HG02970 (cell line): ENCODE measurements at regions not wholly inside any gene's neighbourhood (a gene's known extent, or its start where the extent isn't known, plus 50 kb on each side); places are given as distances from the start of the nearest gene placed in this dataset.
"Not testable (repeated sequence)": the region's sequence is repeated elsewhere in the genome, so short reads cannot be mapped to it uniquely, and the experiment has no call there.

Experiments
- ATAC-seq: cut with Tn5 transposase; IDR thresholded peaks from one replicate; pipeline ENCODE4 v1.9.1; 2021; ENCODE audit warnings: mild to moderate bottlenecking, moderate library complexity, moderate number of reproducible peaks; ENCODE audit not compliant: unreplicated experiment, low FRiP score

DNA sequence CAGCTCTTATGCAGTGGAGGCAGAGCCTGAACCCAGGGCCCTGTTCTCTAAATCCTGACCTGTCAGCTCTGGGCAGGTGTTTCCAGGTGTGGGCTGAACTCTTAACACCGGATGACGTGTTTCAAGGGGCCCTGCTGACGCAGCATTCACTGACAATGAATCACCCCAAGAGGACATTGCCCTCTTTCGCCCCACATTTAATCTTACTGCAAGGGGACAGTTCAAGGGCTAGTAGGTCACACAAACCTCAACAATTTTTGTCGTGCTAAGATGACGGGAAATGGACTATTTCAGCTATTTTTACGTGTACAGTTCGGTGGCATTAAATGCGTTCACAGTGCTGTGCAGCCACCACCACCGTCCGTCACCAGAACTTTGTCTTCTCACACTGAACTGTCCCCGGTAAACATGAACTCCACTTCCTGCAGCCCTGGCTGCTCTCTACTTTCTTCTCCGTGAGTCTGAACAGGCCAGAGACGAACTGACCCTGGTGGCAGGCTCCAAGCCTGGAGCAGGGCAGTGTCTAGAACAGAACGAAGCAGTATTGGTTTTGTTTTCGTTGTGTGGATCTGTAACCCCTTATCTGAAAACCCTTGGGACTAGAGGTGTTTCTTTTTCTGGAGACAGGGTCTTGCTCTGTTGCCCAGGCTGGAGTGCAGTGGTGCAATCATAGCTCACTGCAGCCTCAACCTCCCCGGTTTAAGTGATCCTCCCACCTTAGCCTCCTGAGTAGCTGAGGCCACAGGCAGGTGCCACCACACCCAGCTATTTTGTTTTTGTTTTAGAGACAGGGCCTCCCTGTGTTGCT lies 88.4 kb upstream of the CIBAR2 start:
- ATAC-seq, result no peak

DNA sequence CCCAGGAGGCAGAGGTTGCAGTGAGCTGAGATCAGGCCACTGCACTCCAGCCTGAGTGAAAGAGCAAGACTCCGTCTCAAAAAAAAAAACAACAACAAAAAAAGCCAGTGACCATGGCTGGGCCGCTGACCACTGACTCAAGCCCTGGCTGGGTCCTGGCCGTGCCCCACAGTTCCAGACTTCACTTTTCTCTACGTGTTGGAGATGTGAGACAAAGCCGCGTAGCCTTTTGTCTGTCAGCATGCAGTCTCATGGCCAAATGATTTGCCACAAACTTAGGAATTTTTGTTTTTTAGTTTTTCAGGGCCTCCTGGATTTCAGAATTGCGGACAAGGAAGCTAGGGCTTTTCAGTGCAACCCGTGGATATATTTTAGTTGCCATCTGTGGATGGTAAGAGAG lies 89.3 kb upstream of the CIBAR2 start:
- no peak for ATAC-seq

DNA sequence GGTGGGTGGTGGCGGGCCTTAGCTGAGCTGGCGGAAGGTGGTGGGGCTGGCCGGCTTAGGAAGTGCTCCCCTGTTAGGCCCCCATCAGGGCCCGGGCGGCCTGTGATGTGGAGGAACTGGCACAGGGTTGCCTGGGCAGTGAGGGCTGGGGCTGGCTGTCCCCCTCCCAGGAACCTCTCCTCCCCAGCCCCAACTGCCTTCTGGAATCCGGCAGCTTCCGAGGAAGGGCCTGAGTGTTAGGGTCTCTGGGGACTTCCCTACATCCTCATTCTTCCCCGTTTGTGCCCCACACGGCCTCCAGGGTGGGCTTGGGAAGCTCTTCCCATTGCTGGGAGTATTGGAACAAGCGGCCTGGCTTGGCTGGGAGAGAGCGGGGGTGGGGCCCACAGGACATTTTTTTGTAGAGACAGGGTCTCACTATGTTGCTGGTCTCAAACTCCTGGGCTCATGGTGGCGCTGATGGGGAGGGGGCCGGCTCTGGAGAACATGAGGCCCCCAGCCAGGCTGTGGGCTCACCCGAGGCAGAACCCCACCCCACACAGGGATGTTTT lies 89.9 kb upstream of the CIBAR2 start:
- no peak for ATAC-seq

GRCh38 chr16:85202631-85203461 lies 90.6 kb upstream of the CIBAR2 start:
- ATAC-seq, result no peak

DNA sequence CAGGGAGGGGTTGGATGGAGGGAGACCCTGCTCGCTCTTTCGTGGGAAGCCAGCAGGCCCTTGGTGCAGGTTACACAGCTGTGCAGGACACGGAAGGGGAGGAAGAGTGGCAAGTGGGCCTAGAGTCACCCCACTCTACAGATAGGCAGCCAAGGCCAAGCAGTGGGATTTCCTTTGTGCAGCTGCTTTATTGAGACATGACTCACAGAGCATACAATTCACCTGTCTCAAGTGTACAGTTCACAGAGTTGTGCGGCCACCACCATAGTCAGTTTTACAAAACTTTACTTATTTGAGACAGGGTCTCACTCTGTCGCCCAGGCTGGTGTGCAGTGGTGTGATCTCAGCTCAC lies 91.2 kb upstream of the CIBAR2 start:
- no peak for ATAC-seq

DNA sequence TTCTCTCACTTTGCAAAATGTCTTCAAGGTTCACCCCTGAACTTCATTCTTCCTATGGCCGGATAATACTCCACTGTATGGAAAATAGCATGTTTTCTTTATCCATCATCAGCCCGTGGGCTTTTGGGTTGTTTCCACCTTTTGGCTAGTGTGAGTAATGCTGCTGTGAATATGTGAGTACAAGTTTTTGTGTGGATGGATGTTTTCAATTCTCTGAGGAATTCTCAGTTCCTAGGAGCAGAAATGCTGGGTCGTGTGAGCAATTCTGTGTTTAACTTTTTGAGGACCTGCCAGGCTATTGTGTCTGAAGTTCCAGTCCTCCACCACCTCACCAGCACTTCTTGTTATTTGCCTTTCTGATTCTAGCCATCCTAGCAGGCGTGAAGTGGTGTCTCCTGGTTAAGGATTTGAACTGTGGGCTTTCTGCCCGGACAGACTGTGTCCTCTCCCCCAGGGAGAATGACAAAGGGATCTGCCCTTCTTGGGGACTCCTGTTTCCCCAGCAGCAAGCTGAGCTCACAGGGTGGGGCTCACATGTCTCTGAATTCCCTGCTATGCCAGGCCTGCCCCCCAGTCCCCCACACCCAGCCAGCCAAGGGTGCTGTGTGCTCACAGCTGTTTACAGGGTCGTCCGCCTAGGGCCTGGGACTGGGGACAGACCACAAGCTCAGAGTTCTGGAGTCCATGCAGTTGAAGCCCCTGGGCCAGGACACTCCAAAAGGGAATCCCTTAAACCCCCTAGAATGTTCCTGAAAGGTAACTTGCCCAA lies 92.2 kb upstream of the CIBAR2 start:
- no peak for ATAC-seq

DNA sequence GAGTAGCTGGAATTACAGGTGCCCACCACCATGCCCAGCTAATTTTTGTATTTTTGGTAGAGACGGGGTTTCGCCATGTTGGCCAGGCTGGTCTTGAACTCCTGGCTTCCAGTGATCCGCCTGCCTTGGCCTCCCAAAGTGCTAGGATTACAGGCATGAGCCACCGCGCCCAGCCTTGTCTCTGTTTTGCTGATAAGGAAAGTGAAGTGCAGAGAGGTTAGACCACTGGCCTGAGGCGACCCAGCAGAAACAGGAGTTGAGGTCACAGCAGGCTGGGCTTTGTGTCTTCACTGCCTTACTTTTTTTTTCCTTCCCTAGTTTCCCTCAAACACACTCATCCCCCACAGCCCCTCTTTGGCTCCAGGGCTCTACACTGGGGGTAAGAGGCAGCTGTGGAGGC lies 93.0 kb upstream of the CIBAR2 start:
- ATAC-seq, result not testable (repeated sequence)

DNA sequence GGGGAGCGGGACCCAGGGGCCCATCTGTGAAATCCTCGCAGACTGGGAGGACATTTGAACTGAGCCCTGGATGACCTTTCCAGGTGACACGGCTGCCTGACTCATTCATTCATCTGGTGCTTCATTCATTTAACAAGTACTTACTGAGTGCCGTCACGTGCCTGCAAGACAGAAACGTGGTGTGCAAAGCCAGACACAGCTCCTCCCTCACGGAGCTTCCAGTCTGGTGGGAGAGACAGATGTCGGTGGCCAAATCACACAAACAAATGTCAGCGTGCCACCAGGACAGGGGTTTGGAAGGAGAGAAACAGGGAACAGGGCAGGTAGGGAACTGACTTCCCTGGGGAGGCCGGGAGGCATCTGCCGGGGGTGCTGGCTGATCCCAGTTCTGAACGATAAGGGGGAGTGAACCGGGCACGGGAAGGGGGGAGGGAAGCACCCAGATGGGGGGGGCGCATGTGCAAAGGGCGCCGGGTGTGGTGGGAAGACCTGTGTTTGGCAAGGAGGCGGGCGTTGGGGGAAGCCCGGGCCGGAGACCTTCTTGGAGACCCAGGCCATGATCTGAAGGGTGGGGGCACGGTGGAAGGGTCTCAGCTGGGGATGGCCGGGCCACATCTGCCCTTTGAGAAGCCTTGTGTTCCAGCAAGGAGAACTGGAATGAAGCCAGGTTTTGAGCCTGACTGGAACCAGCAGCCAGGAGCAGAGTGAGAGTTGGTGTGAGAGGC lies 93.6 kb upstream of the CIBAR2 start:
- ATAC-seq, result no peak

- ATAC-seq, result no peak
These were observed 94.4 kb upstream of the CIBAR2 start for GRCh38 chr16:85206472-85207356.

GRCh38 chr16:85207357-85207921 lies 95.2 kb upstream of the CIBAR2 start:
- no peak for ATAC-seq

DNA sequence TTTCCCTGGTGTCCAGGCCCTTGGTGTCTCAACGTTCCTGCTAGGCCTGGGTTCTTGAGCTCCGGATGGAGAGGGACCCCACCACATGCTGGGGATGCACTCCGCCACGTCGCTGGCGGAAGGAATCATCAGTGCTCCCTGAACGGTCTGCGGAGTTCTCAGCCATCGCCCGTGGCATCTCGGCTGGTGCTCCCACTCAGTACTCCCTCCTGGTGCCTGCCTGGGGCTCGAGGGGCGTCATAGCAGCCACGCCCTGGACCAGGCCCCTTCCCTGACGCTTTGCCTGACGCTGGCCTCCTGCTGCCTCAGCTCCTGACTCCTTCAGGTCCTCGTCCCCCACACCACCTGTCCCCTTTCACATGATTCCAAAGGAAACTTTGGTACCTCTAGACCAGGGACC lies 95.9 kb upstream of the CIBAR2 start:
- ATAC-seq, result no peak

- no peak for ATAC-seq
These were observed 96.6 kb upstream of the CIBAR2 start for GRCh38 chr16:85208643-85209520.

DNA sequence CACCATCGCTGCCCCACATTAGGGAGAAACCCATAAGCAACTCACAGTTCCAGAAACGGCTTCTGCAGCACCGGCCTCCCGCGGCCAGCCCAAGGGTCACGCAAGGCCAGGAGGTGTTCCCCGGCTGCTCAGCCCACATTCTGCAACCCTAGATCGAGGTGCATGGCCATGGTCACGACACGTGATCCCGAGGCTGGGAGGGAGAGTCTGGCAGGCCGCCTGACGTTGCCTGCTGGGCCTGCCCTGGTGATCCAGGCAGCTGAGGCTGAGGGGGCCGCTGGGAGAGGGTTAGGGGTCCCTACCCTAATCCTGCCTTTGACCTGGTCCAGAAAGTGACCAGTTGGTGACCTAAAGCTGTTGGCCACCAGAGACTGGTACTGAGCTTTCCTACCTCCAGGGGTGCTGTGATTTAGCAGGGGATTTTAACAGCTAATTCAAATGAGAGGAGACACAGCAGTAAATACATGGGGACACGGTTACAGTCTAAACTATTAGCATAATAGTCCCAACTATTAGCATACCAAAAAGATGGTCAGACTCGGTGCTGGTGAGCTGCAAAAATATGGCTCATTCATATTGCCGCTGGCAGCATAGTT lies 97.4 kb upstream of the CIBAR2 start:
- ATAC-seq, result no peak

DNA sequence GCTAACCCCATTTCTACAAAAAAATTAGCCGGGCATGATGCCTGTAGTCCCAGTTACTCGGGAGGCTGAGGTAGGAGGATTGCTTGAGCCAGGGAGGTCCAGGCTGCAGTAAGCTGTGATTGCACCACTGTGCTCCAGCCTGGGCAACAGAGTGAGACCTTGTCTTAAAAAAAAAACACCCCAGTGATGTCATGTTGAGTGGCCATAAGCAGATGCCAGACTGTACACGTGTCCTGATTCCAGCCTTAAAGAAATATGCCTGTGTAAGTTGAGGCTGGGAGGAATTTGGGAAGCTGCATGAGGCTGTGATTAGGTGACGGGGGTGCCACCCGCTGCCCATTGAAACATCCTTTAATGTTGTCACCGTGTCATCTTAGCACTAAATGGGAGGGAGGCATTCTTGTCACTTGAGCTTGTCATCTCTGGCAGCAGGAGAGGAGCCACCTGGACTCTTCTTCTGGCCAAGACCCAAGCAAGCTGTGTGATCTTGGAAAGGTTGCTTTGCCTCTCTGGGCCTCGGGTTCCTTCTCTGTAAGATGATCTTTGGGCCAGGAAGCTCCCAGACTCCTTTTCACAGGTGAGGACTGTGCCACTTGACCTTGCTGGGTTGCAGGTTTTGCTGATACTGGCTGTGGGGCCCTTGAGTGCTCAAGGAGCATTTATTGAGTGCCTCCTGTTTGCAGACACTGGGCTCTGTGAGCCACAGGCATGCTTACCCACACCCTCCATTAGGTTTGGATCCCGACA lies 98.3 kb upstream of the CIBAR2 start:
- no peak for ATAC-seq

DNA sequence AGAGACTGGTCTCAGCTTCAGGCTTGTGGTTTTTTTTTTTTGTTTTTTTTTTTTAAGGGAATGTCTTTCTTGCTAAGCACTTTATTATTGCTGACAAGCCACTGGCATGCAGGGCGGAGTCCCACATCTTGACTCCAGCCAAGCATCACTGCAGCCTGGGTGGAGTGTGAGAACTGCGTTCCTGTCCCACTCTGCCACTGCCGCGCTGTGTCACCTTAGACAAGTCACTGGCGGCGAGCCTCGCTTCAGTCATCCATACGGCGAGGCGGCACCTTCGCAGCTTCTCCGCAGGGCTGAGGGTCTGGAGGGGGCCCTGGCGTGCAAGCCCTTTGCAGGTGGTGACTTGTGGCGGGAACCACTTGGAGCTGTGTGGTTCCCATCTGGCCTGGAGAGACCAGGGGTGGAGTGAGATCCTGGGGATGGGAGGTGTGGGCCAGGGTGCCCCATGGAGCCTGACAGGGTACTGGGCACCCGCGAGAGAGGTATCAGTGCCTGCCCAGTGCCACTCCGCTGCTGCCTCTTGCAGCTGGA lies 99.1 kb upstream of the CIBAR2 start:
- no peak for ATAC-seq

GRCh38 chr16:85213926-85214675 lies 101.8 kb upstream of the CIBAR2 start:
- no peak for ATAC-seq
